NCI-H524 treated with DMSO at 0.1 percent for 48 hours (cell line): ENCODE measurements at regions not wholly inside any gene's neighbourhood (a gene's known extent, or its start where the extent isn't known, plus 50 kb on each side); places are given as distances from the start of the nearest gene placed in this dataset.

Experiments
- DNase-seq: peaks from one replicate; lab custom pipeline; 2025; lab: John Stamatoyannopoulos, UW

DNA sequence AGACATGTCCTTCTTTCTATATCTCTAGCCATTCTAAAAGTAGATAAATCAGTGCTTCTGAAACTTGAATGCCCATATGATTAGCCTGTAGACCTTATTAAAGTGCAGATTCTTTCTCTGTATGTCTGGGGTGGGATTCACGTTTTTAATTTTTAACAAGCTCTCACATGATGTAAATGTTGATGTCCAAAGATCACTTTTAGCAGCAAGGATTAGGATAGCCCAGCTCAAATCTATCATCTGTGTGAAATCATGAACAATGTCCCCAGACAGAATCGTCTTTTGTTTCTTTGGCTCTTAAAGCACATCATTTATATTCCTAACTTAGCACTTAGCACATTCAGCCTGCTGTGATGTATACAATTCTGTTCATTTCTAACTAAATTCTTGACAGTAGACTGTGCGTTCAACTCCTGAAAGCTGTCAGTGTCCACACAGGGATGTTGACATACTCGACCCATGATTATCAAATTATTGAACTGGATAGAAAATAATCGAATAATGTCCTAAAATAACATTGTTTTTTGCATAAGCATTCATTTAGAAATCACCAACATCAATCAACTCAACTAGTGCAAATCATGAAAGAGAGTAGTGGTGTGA lies 102.1 kb upstream of the MLIP start:
- no peak for DNase-seq

GRCh38 chr6:54010340-54011276 lies 100.6 kb upstream of the MLIP start:
- DNase-seq = no peak

- no peak for DNase-seq
Measured at GRCh38 chr6:54011277-54011648, 100.0 kb upstream of the MLIP start.

DNA sequence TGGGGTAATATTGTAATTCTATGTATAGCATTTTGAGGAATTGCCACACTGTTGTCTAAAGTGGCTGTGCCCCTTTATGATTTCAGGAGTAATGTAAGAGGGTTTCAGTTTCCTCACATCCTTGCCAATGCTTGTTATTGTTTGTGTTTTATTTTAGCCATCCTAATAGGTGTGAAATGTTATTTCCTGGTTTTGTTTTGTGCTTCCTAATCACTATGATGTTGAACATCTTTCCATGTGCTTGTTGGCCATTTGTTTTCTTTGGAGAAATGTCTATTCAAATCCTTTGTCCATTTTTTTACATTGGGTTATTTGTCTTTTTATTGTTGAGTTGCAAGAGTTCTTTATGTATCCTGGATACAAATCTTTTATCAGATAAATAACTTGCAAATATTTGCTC lies 97.3 kb upstream of the MLIP start:
- DNase-seq = no peak

GRCh38 chr6:54014440-54014839 lies 96.8 kb upstream of the MLIP start:
- no peak for DNase-seq

- DNase-seq = no peak
Measured at GRCh38 chr6:54017877-54018276, 93.4 kb upstream of the MLIP start.

DNA sequence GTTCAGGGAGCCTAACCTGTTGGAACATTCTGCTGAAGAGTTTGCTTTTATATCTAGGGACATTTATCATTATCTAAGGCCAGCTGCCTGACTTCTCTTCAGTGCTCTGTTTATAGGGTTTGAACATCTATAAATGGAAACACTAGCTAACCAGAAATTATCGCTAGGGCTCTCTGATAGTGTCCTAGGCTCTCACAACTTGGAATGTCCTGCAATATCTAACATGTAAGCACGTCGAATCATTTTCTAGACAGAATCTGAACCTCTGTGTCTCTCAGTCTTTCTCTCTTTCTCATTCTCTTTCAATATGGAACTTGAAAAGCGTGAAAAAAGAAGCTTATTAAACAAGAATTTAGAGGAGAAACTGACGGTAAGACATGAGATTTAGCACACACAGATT lies 92.5 kb upstream of the MLIP start:
- DNase-seq = no peak

DNA sequence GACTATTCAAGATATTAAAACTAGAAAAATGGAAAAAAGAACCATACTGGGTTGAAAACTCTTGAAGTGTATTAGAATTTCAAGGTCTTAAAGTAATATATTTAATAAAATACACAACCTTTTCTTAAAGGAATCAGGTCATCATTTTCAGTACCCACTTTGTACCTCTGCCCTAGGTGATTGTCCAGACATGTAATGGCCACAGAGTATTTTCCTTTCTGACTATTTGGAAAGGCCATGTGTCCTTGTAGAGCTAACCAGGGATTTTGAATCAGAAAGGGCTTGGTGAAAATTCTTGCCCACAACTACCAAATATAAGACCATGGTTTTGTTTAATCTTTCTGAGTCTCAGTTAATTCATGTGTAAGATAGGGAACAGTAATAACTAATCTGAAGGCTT lies 91.4 kb upstream of the MLIP start:
- DNase-seq = no peak

DNA sequence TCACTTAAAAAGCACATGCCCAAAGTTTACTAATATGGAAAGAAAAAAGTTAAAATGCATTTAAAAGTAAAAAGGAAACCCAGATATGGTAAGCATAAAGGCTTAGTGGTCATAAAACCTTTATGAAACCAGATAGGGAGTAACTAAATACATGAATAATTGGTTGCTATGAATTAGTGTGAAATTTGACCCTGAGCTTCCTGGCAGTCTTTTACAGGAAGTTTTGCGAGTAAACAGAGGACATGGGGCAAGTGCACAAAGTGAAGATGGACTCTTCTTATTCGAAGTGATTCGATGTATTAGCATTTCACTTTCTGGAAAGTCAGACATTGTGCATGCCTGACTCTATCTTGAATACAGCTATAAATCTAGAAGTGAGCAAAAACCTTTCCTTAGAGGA lies 90.9 kb upstream of the MLIP start:
- no peak for DNase-seq

DNA sequence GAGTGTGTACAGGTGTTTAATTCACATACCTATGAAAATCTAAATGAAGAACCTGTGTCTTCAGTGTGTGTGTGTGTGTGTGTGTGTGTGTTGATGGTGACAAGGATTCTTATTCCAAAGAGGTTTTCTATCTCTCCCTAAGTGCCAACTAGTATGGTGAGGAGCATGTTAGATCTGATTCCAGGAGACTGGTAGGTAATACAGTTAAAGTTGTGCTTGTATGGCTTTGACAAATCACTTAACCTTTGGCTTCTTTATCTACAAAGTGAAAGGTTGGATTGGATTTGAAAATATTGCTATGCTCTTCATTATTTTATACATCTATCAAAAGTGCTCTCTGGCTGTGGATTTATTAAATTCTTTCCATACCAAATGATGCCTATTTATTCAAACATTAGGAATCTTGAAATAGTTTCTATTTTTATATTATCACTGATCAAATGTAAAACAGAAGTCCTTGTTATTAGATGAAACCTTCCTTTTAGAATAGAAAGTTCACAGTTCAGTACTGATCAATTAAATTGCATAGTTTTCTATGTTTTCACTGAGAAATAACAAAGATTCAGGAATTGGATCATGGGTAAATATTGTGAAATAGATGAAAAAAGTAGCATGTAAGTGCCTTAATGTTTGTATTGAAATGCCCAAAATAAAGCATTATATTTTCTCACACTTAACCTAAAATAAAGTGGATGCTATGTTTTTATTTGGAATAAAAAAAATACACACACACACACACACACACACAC lies 84.4 kb upstream of the MLIP start:
- no peak for DNase-seq

DNA sequence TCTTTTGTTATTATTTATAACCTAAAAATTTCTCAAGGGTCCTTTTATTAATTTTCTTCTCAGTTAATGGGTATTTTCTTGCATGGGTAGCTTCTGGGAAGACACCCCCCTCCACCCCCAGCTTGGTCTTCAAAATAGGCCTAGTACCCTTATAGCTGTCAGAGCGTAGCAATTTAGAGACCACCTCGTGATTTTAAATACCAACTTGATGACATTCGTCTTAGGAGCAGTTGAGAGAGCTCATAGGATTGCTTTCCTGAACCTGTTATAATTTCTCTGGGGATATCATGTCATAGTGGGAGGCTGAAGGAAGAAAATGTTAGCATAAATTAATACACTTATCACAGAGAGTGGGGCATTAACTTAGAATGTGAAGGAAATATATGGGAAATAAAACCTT lies 83.1 kb upstream of the MLIP start:
- DNase-seq = no peak

DNA sequence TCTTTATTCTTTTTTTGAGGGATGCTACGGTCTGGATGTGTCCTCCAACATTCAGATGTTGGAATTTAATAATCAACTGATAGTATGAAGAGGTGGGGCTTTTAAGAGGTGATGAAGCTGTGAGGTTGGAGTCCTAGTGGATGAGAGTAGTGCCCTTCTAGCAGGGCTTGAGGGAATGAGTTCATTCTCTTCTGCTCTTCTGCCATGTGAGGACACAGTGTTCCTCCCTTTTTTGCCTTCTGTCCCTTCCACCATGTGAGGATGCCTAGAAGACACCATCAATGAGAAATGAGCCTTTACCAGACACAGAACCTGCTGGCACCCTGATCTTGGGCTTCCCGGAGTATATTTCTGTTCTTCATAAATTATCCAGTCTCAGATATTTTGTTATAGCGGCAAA lies 82.1 kb upstream of the MLIP start:
- no peak for DNase-seq

DNA sequence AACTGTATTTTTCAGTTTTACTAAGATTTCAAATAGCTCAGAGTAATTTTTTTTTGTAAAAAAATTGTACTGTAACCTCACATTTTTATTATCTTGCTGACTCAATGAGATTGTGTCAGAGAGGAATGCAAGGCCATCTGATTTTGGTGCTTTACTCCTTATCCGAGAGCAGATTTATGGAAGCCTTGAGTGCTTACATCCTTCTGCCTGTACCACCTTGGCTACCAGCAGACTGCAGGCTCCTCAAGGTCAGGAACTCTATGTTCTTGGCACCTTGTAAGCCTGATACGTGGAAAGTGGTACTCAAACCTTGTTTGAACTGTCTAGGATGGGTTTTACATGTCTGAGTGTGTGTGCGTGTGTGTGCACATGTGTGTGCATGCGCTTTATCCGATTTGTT lies 80.1 kb upstream of the MLIP start:
- DNase-seq = no peak

- DNase-seq = no peak
Measured at GRCh38 chr6:54037277-54037779, 73.9 kb upstream of the MLIP start.

DNA sequence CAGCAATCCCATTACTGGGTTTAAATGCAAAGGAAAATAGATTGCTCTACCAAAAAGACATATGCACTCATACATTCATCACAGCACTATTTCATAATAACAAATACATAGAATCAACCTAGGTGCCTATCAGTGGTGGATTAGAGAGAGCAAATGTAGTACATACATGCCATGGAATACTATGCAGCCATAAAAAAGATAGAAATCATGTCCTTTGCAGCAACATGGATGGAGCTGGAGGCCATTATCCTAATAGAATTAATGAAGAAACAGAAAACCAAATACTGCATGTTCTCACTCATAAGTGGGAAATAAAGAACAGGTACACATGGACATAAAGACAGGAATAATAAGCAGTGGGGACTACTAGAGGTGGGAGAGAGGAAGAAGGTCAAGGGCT lies 70.7 kb upstream of the MLIP start:
- DNase-seq = no peak

DNA sequence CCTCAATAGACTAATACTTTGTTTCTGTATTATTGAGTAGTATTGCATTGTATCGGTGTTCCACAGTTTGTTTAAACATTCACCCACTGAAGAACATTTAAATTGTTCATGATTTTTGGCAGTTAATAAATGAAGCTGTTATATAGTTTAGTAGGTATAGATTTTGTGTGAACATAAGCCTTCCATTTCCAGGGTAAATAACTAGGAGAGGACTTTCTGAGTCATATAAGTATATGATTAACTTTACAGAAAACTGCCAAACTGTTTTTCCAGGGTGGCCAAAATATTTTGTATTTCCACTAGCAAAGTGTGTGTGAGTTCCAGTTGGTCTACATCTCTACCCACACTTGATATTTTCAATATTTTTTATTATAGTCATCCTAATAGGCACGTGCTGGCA lies 70.0 kb upstream of the MLIP start:
- no peak for DNase-seq

DNA sequence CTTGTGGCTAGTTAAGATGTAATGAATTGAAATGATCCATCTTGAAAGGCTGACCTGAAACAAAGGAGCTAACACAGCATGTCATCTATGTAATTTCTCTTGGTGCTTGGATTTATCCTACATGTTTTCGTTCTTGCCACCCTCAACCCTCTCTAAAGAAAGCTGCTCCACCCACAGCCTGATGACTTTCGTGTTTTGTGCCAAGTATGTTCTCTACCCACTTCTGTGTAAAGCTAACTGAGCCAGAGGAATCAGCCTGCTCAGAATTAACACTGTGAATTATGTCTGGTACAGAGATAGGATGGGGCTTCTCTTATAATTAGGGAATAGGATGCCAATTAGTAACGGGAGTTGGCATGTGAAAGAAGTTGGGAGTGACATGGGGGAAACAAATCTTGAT lies 67.9 kb upstream of the MLIP start:
- DNase-seq = no peak

DNA sequence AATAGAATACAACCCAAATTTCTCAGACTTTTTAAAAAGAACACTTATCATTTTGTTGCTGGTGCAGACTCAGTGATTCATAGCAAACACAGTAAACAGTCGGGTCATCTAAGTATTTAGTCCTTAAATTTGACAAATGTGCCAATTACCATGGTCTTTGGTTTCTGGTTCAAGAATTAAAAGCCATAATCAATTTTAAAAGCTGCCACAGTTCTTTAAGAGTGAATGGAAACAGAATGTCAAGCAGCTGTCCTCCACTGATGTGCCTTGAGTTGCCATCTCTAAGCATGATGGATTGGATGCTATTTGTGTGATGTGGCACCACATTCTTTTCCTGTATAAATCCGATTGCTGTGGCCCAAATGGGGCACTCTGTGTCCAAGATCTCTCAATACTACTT lies 67.2 kb upstream of the MLIP start:
- DNase-seq = no peak

DNA sequence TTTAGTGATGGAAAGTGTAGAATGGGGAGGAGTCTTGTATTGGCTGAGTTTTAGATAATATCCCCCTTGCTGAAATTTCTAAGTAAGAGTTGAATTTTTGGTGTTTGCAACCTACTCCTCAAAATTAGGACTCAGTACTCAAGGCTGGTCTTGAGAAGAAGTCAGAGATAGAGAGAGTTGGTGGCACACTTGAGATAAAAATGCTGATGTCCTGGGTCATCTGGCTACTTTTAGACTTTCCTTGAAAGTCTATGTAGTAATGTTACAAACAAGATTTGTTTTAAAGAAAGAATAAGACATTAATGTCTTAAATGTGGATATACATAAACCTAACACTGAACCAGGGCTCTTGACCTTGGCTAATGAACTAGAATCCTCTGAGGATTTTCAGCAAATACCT lies 62.5 kb upstream of the MLIP start:
- DNase-seq = no peak

- no peak for DNase-seq
Measured at GRCh38 chr6:54050750-54051149, 60.5 kb upstream of the MLIP start.

DNA sequence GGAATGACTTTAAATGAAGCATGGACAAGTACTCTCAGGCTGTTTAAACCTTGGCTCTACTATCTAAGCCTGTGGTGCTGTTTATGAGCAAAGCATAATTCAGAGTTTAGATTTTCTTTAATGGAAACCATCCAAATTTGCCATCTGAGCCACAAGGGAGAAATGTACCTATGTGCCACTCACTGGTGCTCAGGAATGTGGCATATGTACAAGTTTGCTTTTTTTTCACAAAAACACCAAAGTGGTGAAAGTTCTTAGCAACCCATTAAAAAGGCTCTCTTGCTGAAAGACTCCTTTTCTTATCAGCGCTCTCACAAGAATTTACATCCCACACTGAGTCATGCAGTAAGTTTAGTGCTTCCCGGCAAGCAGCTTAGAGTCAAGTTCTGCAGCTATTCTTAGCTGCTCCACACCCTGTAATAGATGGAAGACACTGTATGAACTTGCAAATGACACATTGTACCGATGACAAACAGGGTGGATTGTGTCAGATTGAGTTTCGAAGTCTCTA lies 57.3 kb upstream of the MLIP start:
- DNase-seq = no peak

DNA sequence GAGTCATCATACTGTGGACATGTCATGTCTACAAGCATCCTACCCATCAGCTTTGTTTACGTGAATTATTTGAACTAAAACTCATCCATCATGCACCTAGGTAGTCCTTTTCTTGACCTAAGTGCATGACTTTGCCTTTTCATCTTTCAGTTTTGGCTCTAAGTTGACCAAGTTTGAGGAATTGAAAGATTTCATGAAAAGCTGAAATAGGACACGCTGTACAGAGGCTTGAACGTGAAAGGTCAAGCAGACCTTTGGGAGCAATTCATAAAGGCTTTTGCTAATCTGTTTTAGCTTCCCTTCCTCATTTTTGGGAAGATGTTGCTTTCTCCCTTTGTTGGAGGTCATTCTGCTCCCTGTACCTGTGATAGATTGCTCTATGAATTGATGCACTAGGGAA lies 55.1 kb upstream of the MLIP start:
- no peak for DNase-seq

- DNase-seq = no peak
Measured at GRCh38 chr6:54057058-54057457, 54.2 kb upstream of the MLIP start.
